ENCODE measurements at regions not wholly inside any gene's neighbourhood (a gene's known extent, or its start where the extent isn't known, plus 50 kb on each side); places are given as distances from the start of the nearest gene placed in this dataset.

DNA sequence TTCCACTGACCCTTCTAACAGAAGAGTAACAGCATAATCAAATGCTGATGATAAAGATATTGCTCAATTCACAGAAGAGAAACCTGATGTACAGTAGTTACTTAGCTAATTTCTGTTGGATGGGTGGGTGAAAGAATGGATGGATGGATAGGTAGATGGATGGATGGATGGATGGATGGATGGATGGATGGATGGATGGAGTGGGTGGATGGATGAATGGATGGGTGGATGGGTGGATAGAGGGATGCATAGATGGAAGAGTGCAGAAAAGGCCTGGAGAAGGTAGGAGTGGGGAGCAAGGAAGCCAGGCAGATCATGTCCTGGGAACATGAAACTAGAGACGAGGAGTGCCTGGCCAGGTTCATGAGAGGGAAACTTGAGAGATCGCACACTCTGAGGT lies 520.9 kb downstream of the BCL11B start:
- peaks cover 11% of the 10 kb centered on the region for H3K9me3 ChIP-seq (replicated peaks; ENCODE audit: low read length)
- no peak overlapping the region for H3K4me3 ChIP-seq (ENCODE audit: low read length)
- no peaks in the 10 kb centered on the region for H3K36me3 ChIP-seq (ENCODE audit: insufficient read depth, low read length)

DNA sequence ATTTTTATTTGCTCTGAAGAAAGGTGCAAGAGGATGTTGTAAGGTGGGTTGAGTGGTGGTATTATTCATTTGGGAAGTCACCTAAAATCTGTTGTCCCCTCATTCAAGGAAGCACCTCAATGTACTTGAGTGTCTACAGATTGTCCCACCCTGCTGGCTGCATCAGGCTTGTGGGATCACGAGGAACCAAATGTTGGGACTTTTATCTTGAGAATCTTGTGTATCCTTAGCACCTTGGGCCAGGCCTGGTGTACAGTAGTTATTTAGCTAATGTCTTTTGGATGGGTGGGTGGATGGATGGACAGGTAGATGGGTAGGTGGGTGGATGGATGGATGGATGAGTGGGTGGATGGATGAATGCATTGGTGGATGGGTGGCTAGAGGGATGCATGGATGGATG lies 519.3 kb downstream of the BCL11B start:
- H3K4me3 ChIP-seq (ENCODE audit: low read length), result no peak overlapping the region
- no peak overlapping the region for H3K9ac ChIP-seq (ENCODE audit: low read depth, low read length)
- H3K9me3 ChIP-seq (replicated peaks; ENCODE audit: low read length), result peaks cover 13% of the 10 kb centered on the region
- H3K36me3 ChIP-seq (ENCODE audit: insufficient read depth, low read length), result no peaks in the 10 kb centered on the region
- no peak overlapping the region for H3K4me2 ChIP-seq (ENCODE audit: low read length)
- no peaks in the 10 kb centered on the region for H3K4me1 ChIP-seq (ENCODE audit: control insufficient read depth, insufficient read depth, low read length)
- no peaks in the 10 kb centered on the region for H3K27me3 ChIP-seq (ENCODE audit: control insufficient read depth, insufficient read depth, low read length)

More for the DNA sequence above, 520.9 kb downstream of the BCL11B start:
- Histone ChIP-seq H3K27me3 (ENCODE audit: control insufficient read depth, insufficient read depth, low read length) (no peaks in the 10 kb centered on the region), H3K4me2 (ENCODE audit: low read length) (no peak overlapping the region), H3K9ac (ENCODE audit: low read depth, low read length) (no peak overlapping the region), H3K4me1 (ENCODE audit: control insufficient read depth, insufficient read depth, low read length) (no peaks in the 10 kb centered on the region)

DNA sequence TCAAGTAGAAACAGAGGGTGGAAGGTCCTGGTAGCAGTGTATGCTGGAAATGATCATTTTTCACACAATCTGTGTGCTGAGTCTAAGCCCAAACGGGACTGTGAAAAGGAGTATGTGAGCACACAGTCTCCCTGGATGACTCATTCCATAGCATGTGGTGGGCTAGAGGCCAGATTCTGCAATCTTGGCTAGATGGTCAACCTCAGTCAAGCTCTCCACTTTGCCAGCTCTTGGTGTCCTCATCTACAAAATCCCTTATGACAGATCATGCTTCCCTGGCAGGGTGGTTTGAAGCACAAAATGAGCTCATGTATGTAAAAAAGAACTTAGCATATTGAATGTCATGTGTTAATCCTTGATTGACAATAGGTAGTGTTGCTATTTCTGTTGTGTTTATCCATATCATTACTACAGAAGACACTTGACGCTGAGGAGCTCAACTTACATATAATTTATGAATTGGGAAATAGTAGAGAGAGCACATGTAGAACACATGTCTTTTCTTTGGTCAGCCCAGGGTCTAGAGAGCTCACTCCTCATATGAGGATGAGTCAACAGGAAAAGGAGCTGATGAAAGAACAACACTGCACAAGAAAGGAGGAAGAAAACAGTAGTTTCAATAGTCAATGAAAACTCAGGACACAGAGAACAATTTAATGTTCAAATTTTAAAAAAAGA lies 517.5 kb downstream of the BCL11B start:
- H3K9me3 ChIP-seq (replicated peaks; ENCODE audit: low read length), result peaks cover 14% of the 10 kb centered on the region
- H3K9ac ChIP-seq (ENCODE audit: low read depth, low read length), result no peak overlapping the region
- H3K4me1 ChIP-seq (ENCODE audit: control insufficient read depth, insufficient read depth, low read length), result no peaks in the 10 kb centered on the region
- no peak overlapping the region for H3K4me3 ChIP-seq (ENCODE audit: low read length)
- no peaks in the 10 kb centered on the region for H3K27me3 ChIP-seq (ENCODE audit: control insufficient read depth, insufficient read depth, low read length)
- no peak overlapping the region for H3K4me2 ChIP-seq (ENCODE audit: low read length)
- no peaks in the 10 kb centered on the region for H3K36me3 ChIP-seq (ENCODE audit: insufficient read depth, low read length)

DNA sequence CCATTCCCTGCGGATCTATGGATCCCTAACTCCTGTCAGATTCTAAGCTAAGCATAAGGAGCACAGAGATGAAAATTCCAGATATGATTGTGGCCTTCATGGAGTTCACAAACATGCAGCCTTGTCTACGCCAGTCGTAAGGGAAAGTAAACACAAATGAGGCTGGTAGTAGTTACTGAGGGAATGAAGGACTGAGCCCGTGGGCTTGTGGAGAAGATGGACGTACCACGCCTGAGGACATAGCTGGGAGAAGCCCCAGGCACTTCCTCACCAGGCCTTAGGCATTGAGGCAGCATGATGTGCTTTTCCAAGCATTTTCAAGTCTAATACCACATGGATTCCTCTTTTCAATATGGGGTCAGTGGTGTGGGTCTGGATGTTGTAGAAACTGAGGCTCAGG lies 515.2 kb downstream of the BCL11B start:
- peaks cover 12% of the 10 kb centered on the region for H3K9me3 ChIP-seq (replicated peaks; ENCODE audit: low read length)
- no peak overlapping the region for H3K9ac ChIP-seq (ENCODE audit: low read depth, low read length)
- no peaks in the 10 kb centered on the region for H3K27me3 ChIP-seq (ENCODE audit: control insufficient read depth, insufficient read depth, low read length)
- no peak overlapping the region for H3K4me3 ChIP-seq (ENCODE audit: low read length)
- no peaks in the 10 kb centered on the region for H3K36me3 ChIP-seq (ENCODE audit: insufficient read depth, low read length)
- no peaks in the 10 kb centered on the region for H3K4me1 ChIP-seq (ENCODE audit: control insufficient read depth, insufficient read depth, low read length)
- H3K4me2 ChIP-seq (ENCODE audit: low read length), result no peak overlapping the region

DNA sequence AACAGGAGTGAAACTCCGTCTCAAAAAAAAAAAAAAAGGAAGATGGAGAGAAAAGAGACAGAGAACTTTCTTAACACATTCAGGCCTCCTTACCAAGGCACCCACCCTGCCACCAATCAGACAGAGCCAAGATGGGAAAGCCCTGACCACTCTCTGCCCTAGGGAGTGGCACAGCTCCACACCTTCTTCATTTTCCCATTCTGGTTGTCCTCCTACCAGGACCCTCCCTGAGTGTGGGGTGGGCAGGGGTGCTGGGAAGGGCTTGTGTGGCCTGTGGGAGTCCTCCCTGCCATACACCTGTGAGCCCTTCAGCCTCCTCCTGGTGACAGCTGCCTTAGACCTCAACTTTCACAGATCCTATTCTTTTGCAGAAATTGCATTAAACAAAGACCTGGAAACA lies 513.6 kb downstream of the BCL11B start:
- H3K4me2 ChIP-seq (ENCODE audit: low read length), result no peak overlapping the region
- peaks cover 16% of the 10 kb centered on the region for H3K9me3 ChIP-seq (replicated peaks; ENCODE audit: low read length)
- H3K27me3 ChIP-seq (ENCODE audit: control insufficient read depth, insufficient read depth, low read length), result no peaks in the 10 kb centered on the region
- no peaks in the 10 kb centered on the region for H3K4me1 ChIP-seq (ENCODE audit: control insufficient read depth, insufficient read depth, low read length)
- no peak overlapping the region for H3K9ac ChIP-seq (ENCODE audit: low read depth, low read length)
- no peaks in the 10 kb centered on the region for H3K36me3 ChIP-seq (ENCODE audit: insufficient read depth, low read length)
- no peak overlapping the region for H3K4me3 ChIP-seq (ENCODE audit: low read length)

DNA sequence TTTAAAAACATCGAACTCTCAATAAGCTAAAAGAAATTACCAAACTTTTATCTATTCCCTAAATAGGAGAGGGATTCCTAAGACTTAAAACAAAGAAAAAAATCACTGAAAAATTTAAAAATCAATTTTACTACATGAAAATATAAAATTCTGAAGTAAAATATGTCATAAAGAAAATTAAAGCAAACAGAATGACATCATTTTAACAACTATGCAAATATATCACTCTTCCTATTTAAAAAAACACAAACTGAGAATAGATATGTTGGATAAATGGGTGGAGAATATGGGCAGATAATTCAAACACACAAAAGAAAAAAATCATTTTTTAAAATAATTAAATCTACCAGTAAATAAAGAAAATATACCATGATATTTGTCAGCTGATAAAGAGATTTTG lies 510.0 kb downstream of the BCL11B start:
- Histone ChIP-seq H3K9me3 (replicated peaks; ENCODE audit: low read length) (peaks cover 10% of the 10 kb centered on the region), H3K4me2 (ENCODE audit: low read length) (no peak overlapping the region), H3K4me1 (ENCODE audit: control insufficient read depth, insufficient read depth, low read length) (no peaks in the 10 kb centered on the region), H3K9ac (ENCODE audit: low read depth, low read length) (no peak overlapping the region), H3K27me3 (ENCODE audit: control insufficient read depth, insufficient read depth, low read length) (no peaks in the 10 kb centered on the region), H3K4me3 (ENCODE audit: low read length) (no peak overlapping the region), H3K36me3 (ENCODE audit: insufficient read depth, low read length) (no peaks in the 10 kb centered on the region)

DNA sequence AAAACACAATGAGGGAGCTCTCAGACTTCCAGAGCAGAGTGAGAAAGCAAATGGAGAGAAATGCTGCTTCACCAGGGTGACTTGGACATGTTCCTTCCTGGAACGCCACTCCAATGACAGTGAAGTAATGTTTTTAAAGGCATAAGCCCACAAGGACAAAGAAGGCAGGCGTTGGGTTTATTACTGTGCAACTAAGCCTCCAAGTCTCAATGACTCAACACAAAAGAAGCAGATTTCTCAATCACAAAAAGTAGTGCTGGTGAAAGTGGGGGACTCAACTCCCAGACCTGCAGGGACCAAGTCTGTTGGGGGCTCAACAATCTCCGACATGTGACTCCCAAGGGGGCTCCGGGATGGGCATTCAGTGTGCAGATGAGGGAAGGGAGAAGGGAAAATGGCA lies 505.2 kb downstream of the BCL11B start:
- Histone ChIP-seq H3K4me2 (ENCODE audit: low read length) (no peak overlapping the region), H3K27me3 (ENCODE audit: control insufficient read depth, insufficient read depth, low read length) (no peaks in the 10 kb centered on the region), H3K4me3 (ENCODE audit: low read length) (no peak overlapping the region), H3K9ac (ENCODE audit: low read depth, low read length) (no peak overlapping the region), H3K36me3 (ENCODE audit: insufficient read depth, low read length) (no peaks in the 10 kb centered on the region), H3K9me3 (replicated peaks; ENCODE audit: low read length) (peaks cover 14% of the 10 kb centered on the region), H3K4me1 (ENCODE audit: control insufficient read depth, insufficient read depth, low read length) (no peaks in the 10 kb centered on the region)

DNA sequence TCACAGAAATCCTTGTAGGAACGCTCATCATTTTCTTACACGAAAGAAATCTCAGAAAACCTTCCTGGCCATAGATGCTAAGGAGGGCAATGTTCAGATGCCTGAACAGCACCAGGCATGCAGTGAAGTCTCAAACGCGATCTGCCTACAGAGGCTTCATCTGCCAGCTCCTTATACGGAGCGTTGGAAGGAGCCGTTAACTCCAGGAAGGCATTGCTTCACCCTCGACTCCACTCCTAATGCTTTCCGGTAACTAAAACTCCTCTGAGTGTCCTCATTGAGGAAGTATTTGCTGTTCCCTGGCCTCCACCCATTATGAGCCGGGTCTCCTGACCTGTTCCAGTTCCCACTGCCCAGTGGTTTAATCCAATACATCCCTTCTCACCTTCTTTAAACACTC lies 502.7 kb downstream of the BCL11B start:
- no peak overlapping the region for H3K4me2 ChIP-seq (ENCODE audit: low read length)
- no peak overlapping the region for H3K4me3 ChIP-seq (ENCODE audit: low read length)
- H3K9me3 ChIP-seq (replicated peaks; ENCODE audit: low read length), result peaks cover 16% of the 10 kb centered on the region
- no peak overlapping the region for H3K9ac ChIP-seq (ENCODE audit: low read depth, low read length)
- H3K36me3 ChIP-seq (ENCODE audit: insufficient read depth, low read length), result no peaks in the 10 kb centered on the region
- no peaks in the 10 kb centered on the region for H3K4me1 ChIP-seq (ENCODE audit: control insufficient read depth, insufficient read depth, low read length)
- H3K27me3 ChIP-seq (ENCODE audit: control insufficient read depth, insufficient read depth, low read length), result no peaks in the 10 kb centered on the region

DNA sequence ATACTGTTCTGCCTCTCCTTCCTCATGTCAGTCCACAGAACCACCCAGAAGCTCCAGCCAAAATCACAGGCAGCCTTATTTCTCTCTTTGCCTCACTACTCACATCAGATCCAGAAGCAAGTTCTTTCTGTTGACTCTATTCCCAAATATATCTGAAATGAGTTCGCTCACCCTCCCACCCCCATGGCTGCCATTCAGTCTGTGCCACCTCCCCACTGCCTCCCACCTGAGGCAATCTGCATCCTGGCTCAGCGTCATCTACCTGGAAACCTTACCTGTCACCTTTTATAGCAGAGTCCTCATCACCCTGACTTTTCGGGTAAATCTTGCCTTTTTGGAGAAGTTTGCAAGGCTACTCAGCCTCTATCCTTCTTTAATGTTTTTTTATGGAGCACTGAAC lies 501.8 kb downstream of the BCL11B start:
- Histone ChIP-seq H3K9me3 (replicated peaks; ENCODE audit: low read length) (peaks cover 16% of the 10 kb centered on the region), H3K4me2 (ENCODE audit: low read length) (no peak overlapping the region), H3K36me3 (ENCODE audit: insufficient read depth, low read length) (no peaks in the 10 kb centered on the region), H3K4me1 (ENCODE audit: control insufficient read depth, insufficient read depth, low read length) (no peaks in the 10 kb centered on the region), H3K4me3 (ENCODE audit: low read length) (no peak overlapping the region), H3K27me3 (ENCODE audit: control insufficient read depth, insufficient read depth, low read length) (no peaks in the 10 kb centered on the region), H3K9ac (ENCODE audit: low read depth, low read length) (no peak overlapping the region)

DNA sequence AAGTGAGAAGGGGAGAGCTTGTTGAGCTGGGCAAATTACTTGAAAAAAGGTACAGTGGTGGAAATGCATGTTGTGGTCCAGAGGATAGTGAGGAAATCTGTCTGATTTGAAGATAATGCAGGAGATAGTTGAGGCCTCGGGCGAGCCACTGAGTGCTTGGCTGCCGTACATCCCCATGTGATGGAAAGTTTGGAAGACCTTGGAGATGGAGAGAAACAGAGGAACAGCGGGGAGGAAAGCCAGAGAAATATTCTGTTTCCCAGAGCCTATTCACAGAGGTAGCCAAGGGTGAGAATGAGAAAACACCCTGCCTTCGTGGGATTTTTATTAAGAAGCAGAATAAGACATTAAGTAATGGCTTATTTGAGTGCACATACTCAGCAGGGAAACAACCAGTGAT lies 498.2 kb downstream of the BCL11B start:
- Histone ChIP-seq H3K36me3 (ENCODE audit: insufficient read depth, low read length) (no peaks in the 10 kb centered on the region), H3K9me3 (replicated peaks; ENCODE audit: low read length) (peaks cover 19% of the 10 kb centered on the region), H3K9ac (ENCODE audit: low read depth, low read length) (no peak overlapping the region), H3K27me3 (ENCODE audit: control insufficient read depth, insufficient read depth, low read length) (no peaks in the 10 kb centered on the region), H3K4me1 (ENCODE audit: control insufficient read depth, insufficient read depth, low read length) (no peaks in the 10 kb centered on the region), H3K4me2 (ENCODE audit: low read length) (no peak overlapping the region), H3K4me3 (ENCODE audit: low read length) (no peak overlapping the region)

DNA sequence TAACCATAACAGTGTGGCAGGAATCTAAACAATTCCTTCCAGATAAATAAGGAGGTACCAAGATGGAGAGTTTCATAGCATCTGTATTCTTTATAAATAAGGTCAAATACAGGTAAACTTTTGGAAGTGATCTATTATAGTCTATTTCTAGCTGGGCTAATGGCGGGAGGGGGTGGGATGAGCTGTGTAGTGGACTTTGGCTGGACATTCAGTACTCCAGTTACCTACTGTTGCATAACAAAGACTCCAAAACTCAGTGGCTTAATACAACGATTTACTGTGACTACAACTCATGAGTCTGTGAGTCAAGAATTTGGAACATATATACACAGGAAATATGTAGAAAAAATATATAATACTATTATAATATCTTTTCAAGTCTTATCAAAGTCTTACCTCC lies 496.1 kb downstream of the BCL11B start:
- Histone ChIP-seq H3K4me2 (ENCODE audit: low read length) (no peak overlapping the region), H3K4me1 (ENCODE audit: control insufficient read depth, insufficient read depth, low read length) (no peaks in the 10 kb centered on the region), H3K9me3 (replicated peaks; ENCODE audit: low read length) (peaks cover 20% of the 10 kb centered on the region), H3K36me3 (ENCODE audit: insufficient read depth, low read length) (no peaks in the 10 kb centered on the region), H3K9ac (ENCODE audit: low read depth, low read length) (no peak overlapping the region), H3K4me3 (ENCODE audit: low read length) (no peak overlapping the region), H3K27me3 (ENCODE audit: control insufficient read depth, insufficient read depth, low read length) (no peaks in the 10 kb centered on the region)

DNA sequence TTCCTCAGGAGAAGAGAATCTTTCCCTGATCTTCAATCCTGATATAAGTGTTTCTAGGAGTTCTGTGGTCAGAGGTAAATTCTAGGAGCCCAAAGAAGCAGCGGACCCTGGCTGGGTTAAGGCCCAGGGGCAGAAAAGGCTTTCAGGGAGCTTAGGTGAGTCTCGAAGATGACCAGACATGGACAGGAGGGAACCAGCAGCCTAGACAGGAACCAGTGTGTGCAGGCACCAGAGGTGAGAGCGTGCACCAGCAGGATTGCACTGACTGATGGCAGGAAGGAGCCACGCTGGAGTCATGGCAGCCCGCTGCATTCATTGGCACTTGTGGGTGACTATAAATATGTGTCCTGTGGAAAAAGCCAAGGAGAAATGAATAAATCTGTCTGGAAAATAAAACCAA lies 489.9 kb downstream of the BCL11B start:
- H3K9ac ChIP-seq (ENCODE audit: low read depth, low read length), result no peak overlapping the region
- no peaks in the 10 kb centered on the region for H3K27me3 ChIP-seq (ENCODE audit: control insufficient read depth, insufficient read depth, low read length)
- no peak overlapping the region for H3K4me3 ChIP-seq (ENCODE audit: low read length)
- no peak overlapping the region for H3K4me2 ChIP-seq (ENCODE audit: low read length)
- no peaks in the 10 kb centered on the region for H3K4me1 ChIP-seq (ENCODE audit: control insufficient read depth, insufficient read depth, low read length)
- peaks cover 31% of the 10 kb centered on the region for H3K9me3 ChIP-seq (replicated peaks; ENCODE audit: low read length)
- H3K36me3 ChIP-seq (ENCODE audit: insufficient read depth, low read length), result no peaks in the 10 kb centered on the region

Data from skeletal muscle satellite cell (primary cell).